ENCODE measurements at regions not wholly inside any gene's neighbourhood (a gene's known extent, or its start where the extent isn't known, plus 50 kb on each side); places are given as distances from the start of the nearest gene placed in this dataset.

GRCh38 chr5:89449392-89450148 lies 566.6 kb upstream of the MEF2C start:
- TF ChIP-seq POLR2AphosphoS5 (IDR thresholded peaks at IDR 0.05) (no peak), POLR2A (IDR thresholded peaks at IDR 0.05) (no peak), CTCF (IDR thresholded peaks at IDR 0.05) (no peak)
